GM12878 (cell line): ENCODE measurements at regions not wholly inside any gene's neighbourhood (a gene's known extent, or its start where the extent isn't known, plus 50 kb on each side); places are given as distances from the start of the nearest gene placed in this dataset.

ENCODE experiments used
- ATAC-seq: fragments of 200-7000 bp; cut with Tn5 transposase; 3 replicates; pipeline ENCODE4 v1.9.1; 2020; ENCODE audit warnings: mild to moderate bottlenecking, moderate library complexity
- BruUV-seq: library from RNA; stranded (reverse); fragments of 400-500 nt; replicated peaks from 2 replicates; lab custom pipeline; 2021; lab: Mats Ljungman, UMichigan
- CTCF ChIA-PET: fragments of 300-600 bp; sonication (Branson Sonifier 250); formaldehyde crosslinking; extraction: SDS; loops from one replicate; lab custom pipeline; 2021; ENCODE audit warnings: inconsistent platforms; lab: Yijun Ruan, JAX
- POLR2A ChIA-PET: fragments of 350-600 bp; formaldehyde crosslinking; extraction: SDS; loops from one replicate; lab custom pipeline; 2021; ENCODE audit warnings: inconsistent platforms; lab: Charles Lee
- RAD21 ChIA-PET: fragments of 300-600 bp; sonication (Branson Sonifier 250); formaldehyde crosslinking; loops from one replicate; lab custom pipeline; 2023; ENCODE audit warnings: antibody characterized with exemption; ENCODE audit not compliant: unreplicated experiment; lab: Charles Lee
- SMC1A ChIA-PET: fragments of 300-600 bp; sonication (Branson Sonifier 250); formaldehyde crosslinking; loops from one replicate; lab custom pipeline; 2023; ENCODE audit not compliant: unreplicated experiment, uncharacterized antibody; lab: Charles Lee
- DNase-seq: peaks from one replicate; pipeline ENCODE4 v3.0.0-alpha.2; 2011; ENCODE audit warnings: low read depth, low spot score
- FAIRE-seq: peaks from 3 replicates; lab custom pipeline; 2011; peaks lifted over from hg19 to GRCh38; lab: Jason Lieb, UNC
- H2AFZ ChIP-seq: 2 replicates; pipeline ENCODE4 v1.6.0; 2011; ENCODE audit warnings: low read depth, low read length, control low read depth; ENCODE audit not compliant: control insufficient read depth
- H3K27ac ChIP-seq: 2 replicates; pipeline ENCODE4 v1.5.1; 2011; ENCODE audit warnings: control low read depth; ENCODE audit not compliant: control insufficient read depth, insufficient read depth
- H3K27me3 ChIP-seq, 2 experiments: replicated peaks in 1 of 2; 2 replicates each; pipeline versions ENCODE4 v1.6.0 to v1.6.1; 2011; ENCODE audit warnings: low read length in 1 of 2; ENCODE audit not compliant: control insufficient read depth in 2 of 2, insufficient read depth in 2 of 2
- H3K36me3 ChIP-seq, 2 experiments: 2 replicates each; pipeline ENCODE4 v1.5.1; 2011; ENCODE audit warnings: low read length in 1 of 2; ENCODE audit not compliant: control insufficient read depth in 2 of 2, insufficient read depth in 2 of 2
- H3K4me1 ChIP-seq: 2 replicates; pipeline ENCODE4 v1.6.1; 2011; ENCODE audit warnings: mild to moderate bottlenecking, low read length, moderate library complexity, mixed read lengths; ENCODE audit not compliant: control insufficient read depth, insufficient read depth
- H3K4me2 ChIP-seq: 2 replicates; pipeline ENCODE4 v1.6.0; 2011; ENCODE audit warnings: control low read depth; ENCODE audit not compliant: control insufficient read depth, insufficient read depth
- H3K4me3 ChIP-seq: fragments of 200-600 bp; sonication (generic); 2 replicates; pipeline ENCODE4 v1.5.1; 2016
- H3K79me2 ChIP-seq: 2 replicates; pipeline ENCODE4 v1.6.0; 2011; ENCODE audit warnings: low read length; ENCODE audit not compliant: control insufficient read depth, insufficient read depth
- H3K9ac ChIP-seq: 2 replicates; pipeline ENCODE4 v1.8.0; 2011; ENCODE audit warnings: low read length, control low read depth, mixed read lengths; ENCODE audit not compliant: control insufficient read depth, insufficient read depth
- H3K9me3 ChIP-seq: replicated peaks from 3 replicates; pipeline ENCODE4 v1.5.1; 2011; ENCODE audit warnings: mild to moderate bottlenecking, low read length; ENCODE audit not compliant: control insufficient read depth, insufficient read depth
- H4K20me1 ChIP-seq: 2 replicates; pipeline ENCODE4 v1.6.0; 2011; ENCODE audit not compliant: control insufficient read depth, insufficient read depth
- BCL11A ChIP-seq: IDR thresholded peaks from 2 replicates; pipeline ENCODE4 v1.6.1; 2011; ENCODE audit warnings: low read depth, low read length
- GABPA ChIP-seq: IDR thresholded peaks from 2 replicates; pipeline ENCODE4 v1.6.1; 2014; ENCODE audit warnings: antibody characterized with exemption, low read depth, mild to moderate bottlenecking, inconsistent platforms
- HCFC1 ChIP-seq: fragments of 150-350 bp; IDR thresholded peaks from 2 replicates; pipeline ENCODE4 v1.6.1; 2014; ENCODE audit warnings: low read length
- KAT2A ChIP-seq: conservative IDR thresholded peaks from 2 replicates; pipeline ENCODE4 v1.6.1; 2011; ENCODE audit warnings: low read depth, low read length; ENCODE audit not compliant: control insufficient read depth
- MLLT1 ChIP-seq: fragments of 450-650 bp; IDR thresholded peaks from 2 replicates; pipeline ENCODE4 v1.6.1; 2016; ENCODE audit warnings: mild to moderate bottlenecking
- NFIC ChIP-seq: IDR thresholded peaks from 2 replicates; pipeline ENCODE4 v1.6.1; 2012; ENCODE audit warnings: low read depth, mild to moderate bottlenecking, inconsistent platforms, low read length, moderate library complexity
- POLR2A ChIP-seq: IDR thresholded peaks from 2 replicates; pipeline ENCODE4 v1.6.1; 2011; ENCODE audit warnings: low read depth, mild to moderate bottlenecking, low read length
- POLR2AphosphoS5 ChIP-seq: IDR thresholded peaks from 2 replicates; pipeline ENCODE4 v1.6.1; 2011; ENCODE audit warnings: mild to moderate bottlenecking, low read length, inconsistent platforms
- RAD21 ChIP-seq: IDR thresholded peaks from 2 replicates; pipeline ENCODE4 v1.6.1; 2011; ENCODE audit warnings: mild to moderate bottlenecking, low read depth, low read length, moderate library complexity; ENCODE audit not compliant: insufficient read depth
- SMC3 ChIP-seq: IDR thresholded peaks from 2 replicates; pipeline ENCODE4 v1.6.1; 2011; ENCODE audit warnings: low read length, improper control_type of control experiment, borderline replicate concordance
- SUPT20H ChIP-seq: IDR thresholded peaks from 2 replicates; pipeline ENCODE4 v1.6.1; 2011; ENCODE audit warnings: low read depth, mild to moderate bottlenecking, low read length, moderate library complexity, borderline replicate concordance; ENCODE audit not compliant: control insufficient read depth
- TBL1XR1 ChIP-seq: IDR thresholded peaks from 2 replicates; pipeline ENCODE4 v1.6.1; 2012; ENCODE audit warnings: low read depth, low read length, improper control_type of control experiment
- WRNIP1 ChIP-seq: IDR thresholded peaks from 2 replicates; pipeline ENCODE4 v1.6.1; 2011; ENCODE audit warnings: low read depth, low read length, improper control_type of control experiment, borderline replicate concordance
- ZBED1 ChIP-seq: IDR thresholded peaks from 2 replicates; pipeline ENCODE4 v1.6.1; 2016; ENCODE audit warnings: borderline replicate concordance
- ZBTB4 ChIP-seq: fragments of 450-650 bp; formaldehyde crosslinking; IDR thresholded peaks from 2 replicates; pipeline ENCODE4 v1.4.0; 2022; ENCODE audit warnings: mild to moderate bottlenecking, moderate library complexity
- WGBS: methylation state at CpG from one replicate; pipeline ENCODE4 v1.1.6; 2016; ENCODE audit warnings: low lambda C conversion rate; ENCODE audit not compliant: insufficient replicate concordance, insufficient coverage; ENCODE audit errors: missing lambda C conversion rate; 5-methylcytosine and 5-hydroxymethylcytosine counted together
- in situ Hi-C: fragments of 300-500 bp; cut with MboI; formaldehyde crosslinking; loops from 9 replicates; pipeline ENCODE4 v1.14.3; 2018; ENCODE audit warnings: mixed read lengths
- intact Hi-C: fragments of 100-400 bp; cut with micrococcal nuclease; formaldehyde crosslinking; loops from one replicate; pipeline ENCODE4 v1.14.2; 2022; ENCODE audit not compliant: unreplicated experiment

GRCh38 chr4:120238277-120238973 lies 171.8 kb upstream of the MAD2L1 start:
- BruUV-seq = no TSS peak
- no peaks in the 10 kb centered on the region for H3K9me3 ChIP-seq
- H3K4me3 ChIP-seq = no peak overlapping the region
- ChIA-PET POLR2A (no interaction called here), SMC1A (interaction anchor here (0.8 kb wide), 1 partner anchor 685 kb away, joined by 3 read pairs; no protein-coding TSS in a partner anchor), RAD21 (no interaction called here), CTCF (interaction anchor here (2.6 kb wide), 1 partner anchor 9 kb away, joined by 6 read pairs; no protein-coding TSS in a partner anchor)
- no peaks in the 10 kb centered on the region for H4K20me1 ChIP-seq
- no peak for DNase-seq
- no peak overlapping the region for H3K27ac ChIP-seq
- ATAC-seq = no peak
- WGBS = 44% methylated on average over 5 of the region's 5 CpGs
- TF ChIP-seq ZBED1 (no peak), KAT2A (no peak), BCL11A (no peak), HCFC1 (no peak), GABPA (no peak), NFIC (no peak), SUPT20H (no peak), TBL1XR1 (no peak), SMC3 (no peak), ZBTB4 (no peak), RAD21 (no peak), MLLT1 (no peak), POLR2A (no peak), POLR2AphosphoS5 (no peak), WRNIP1 (no peak)
- in situ Hi-C loops = no loop called here
- no peaks in the 10 kb centered on the region for H3K27me3 ChIP-seq
- no peaks in the 10 kb centered on the region for H3K4me1 ChIP-seq
- H3K9ac ChIP-seq = no peak overlapping the region
- intact Hi-C loops = no loop called here
- no peaks in the 10 kb centered on the region for H3K79me2 ChIP-seq
- H3K4me2 ChIP-seq = no peak overlapping the region
- no peak overlapping the region for H2AFZ ChIP-seq
- no peaks in the 10 kb centered on the region for H3K36me3 ChIP-seq
- FAIRE-seq = no peak
